ENCODE measurements at regions not wholly inside any gene's neighbourhood (a gene's known extent, or its start where the extent isn't known, plus 50 kb on each side); places are given as distances from the start of the nearest gene placed in this dataset.

GRCh38 chr14:101220921-101221510 is 317.5 kb upstream of the RTL1 start:
- H3K27me3 ChIP-seq = peaks cover 0 to 20% (median 5%) of the 10 kb centered on the region in 7 donors
- TF ChIP-seq, protein P1, sequence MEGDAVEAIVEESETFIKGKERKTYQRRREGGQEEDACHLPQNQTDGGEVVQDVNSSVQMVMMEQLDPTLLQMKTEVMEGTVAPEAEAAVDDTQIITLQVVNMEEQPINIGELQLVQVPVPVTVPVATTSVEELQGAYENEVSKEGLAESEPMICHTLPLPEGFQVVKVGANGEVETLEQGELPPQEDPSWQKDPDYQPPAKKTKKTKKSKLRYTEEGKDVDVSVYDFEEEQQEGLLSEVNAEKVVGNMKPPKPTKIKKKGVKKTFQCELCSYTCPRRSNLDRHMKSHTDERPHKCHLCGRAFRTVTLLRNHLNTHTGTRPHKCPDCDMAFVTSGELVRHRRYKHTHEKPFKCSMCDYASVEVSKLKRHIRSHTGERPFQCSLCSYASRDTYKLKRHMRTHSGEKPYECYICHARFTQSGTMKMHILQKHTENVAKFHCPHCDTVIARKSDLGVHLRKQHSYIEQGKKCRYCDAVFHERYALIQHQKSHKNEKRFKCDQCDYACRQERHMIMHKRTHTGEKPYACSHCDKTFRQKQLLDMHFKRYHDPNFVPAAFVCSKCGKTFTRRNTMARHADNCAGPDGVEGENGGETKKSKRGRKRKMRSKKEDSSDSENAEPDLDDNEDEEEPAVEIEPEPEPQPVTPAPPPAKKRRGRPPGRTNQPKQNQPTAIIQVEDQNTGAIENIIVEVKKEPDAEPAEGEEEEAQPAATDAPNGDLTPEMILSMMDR (IDR thresholded peaks at IDR 0.05) = no peak
- no peak for DNase-seq
- H3K27ac ChIP-seq = no peak overlapping the region
- no peak overlapping the region for H3K4me3 ChIP-seq
- no peaks in the 10 kb centered on the region for H3K4me1 ChIP-seq
- ATAC-seq = no peak
- H3K36me3 ChIP-seq = no peaks in the 10 kb centered on the region
- H3K9me3 ChIP-seq = peaks cover 0 to 7% (median 0%) of the 10 kb centered on the region in 11 donors
- intact Hi-C loops (cut with DNase I) = no loop called here
- 90 to 94% methylated on average over 16 of the region's 16 CpGs for WGBS, 2 donors

DNA sequence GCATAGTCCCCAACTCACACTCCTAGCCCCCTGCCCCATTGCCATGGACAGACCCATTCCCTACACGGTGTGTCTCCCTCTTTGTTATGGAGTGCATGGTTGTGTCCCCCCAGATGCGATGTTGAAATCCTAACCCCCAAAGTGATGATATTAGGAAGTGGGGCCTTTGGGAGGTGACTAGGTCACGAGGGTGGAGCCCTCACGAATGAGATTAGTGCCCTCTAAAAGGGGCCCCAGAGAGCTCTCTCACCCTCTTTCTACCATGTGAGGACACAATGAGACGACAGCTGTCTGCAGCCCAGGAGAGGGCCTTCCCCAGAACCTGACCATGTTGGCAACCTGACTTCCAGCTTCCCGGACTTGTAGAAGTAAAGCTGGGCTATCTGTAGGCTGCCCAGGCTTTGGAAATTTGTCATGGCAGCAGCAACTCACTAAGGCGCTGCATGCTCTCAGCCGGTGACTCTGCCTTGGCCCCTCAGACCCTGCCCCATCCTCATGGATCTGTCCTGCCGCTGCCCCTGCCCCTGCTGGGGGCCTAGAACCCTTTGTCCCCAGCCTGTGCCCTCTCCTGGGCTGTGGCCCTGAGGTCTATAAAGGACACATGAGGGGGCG is 318.1 kb upstream of the RTL1 start:
- peaks cover 0 to 7% (median 0%) of the 10 kb centered on the region in 11 donors for H3K9me3 ChIP-seq
- WGBS, 2 donors = 89 to 93% methylated on average over 10 of the region's 10 CpGs
- ATAC-seq (no peak), DNase-seq (no peak)
- H3K4me1 ChIP-seq = no peaks in the 10 kb centered on the region
- H3K27me3 ChIP-seq = peaks cover 0 to 20% (median 5%) of the 10 kb centered on the region in 7 donors
- H3K36me3 ChIP-seq = no peaks in the 10 kb centered on the region
- no peak overlapping the region for H3K4me3 ChIP-seq
- no peak overlapping the region for H3K27ac ChIP-seq
- intact Hi-C loops (cut with DNase I) = no loop called here
- TF ChIP-seq, protein P1 (IDR thresholded peaks at IDR 0.05) = no peak

GRCh38 chr14:101222362-101223070 is 319.0 kb upstream of the RTL1 start:
- DNase-seq (no peak), ATAC-seq (no peak)
- Histone ChIP-seq H3K27ac (no peak overlapping the region), H3K4me1 (no peaks in the 10 kb centered on the region), H3K27me3 (peaks cover 0 to 20% (median 5%) of the 10 kb centered on the region in 7 donors), H3K4me3 (no peak overlapping the region), H3K9me3 (peaks cover 0 to 7% (median 0%) of the 10 kb centered on the region in 11 donors), H3K36me3 (no peaks in the 10 kb centered on the region)
- TF ChIP-seq, protein P1 (IDR thresholded peaks at IDR 0.05) = no peak
- intact Hi-C loops (cut with DNase I) = no loop called here
- 76 to 77% methylated on average over 11 of the region's 11 CpGs for WGBS, 2 donors

DNA sequence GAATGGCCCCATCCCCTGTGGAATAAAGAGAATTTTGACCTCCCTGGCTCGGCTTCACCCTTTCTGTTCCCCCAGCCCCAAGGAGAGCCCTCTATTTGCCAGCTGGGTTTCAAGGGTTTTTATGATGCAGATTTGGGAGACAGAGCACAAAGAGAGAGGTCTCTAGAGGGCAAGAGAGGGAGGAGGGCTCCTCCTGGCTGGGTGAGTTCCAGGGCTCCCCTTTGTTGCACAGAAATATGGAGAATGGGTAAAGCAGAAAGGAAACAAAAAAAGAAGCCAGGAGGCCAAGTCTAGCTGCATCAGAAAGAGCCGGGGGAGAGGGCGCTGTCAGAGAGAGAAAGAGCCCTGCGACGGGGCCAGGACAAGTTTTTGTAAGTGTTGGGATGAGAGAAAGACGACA is 319.6 kb upstream of the RTL1 start:
- H3K27ac ChIP-seq = no peak overlapping the region
- no peaks in the 10 kb centered on the region for H3K36me3 ChIP-seq
- H3K4me3 ChIP-seq = no peak overlapping the region
- DNase-seq = no peak
- H3K4me1 ChIP-seq = no peaks in the 10 kb centered on the region
- H3K9me3 ChIP-seq = peaks cover 0 to 7% (median 0%) of the 10 kb centered on the region in 11 donors
- no peak for ATAC-seq
- H3K27me3 ChIP-seq = peaks cover 0 to 20% (median 5%) of the 10 kb centered on the region in 7 donors
- intact Hi-C loops (cut with DNase I) = no loop called here
- 64 to 65% methylated on average over 6 of the region's 6 CpGs for WGBS, 2 donors
- TF ChIP-seq, protein P1 (IDR thresholded peaks at IDR 0.05) = no peak
